Tibial nerve (tissue), 4 donors: ENCODE measurements at regions not wholly inside any gene's neighbourhood (a gene's known extent, or its start where the extent isn't known, plus 50 kb on each side); places are given as distances from the start of the nearest gene placed in this dataset.

Experiments used
- EP300 ChIP-seq, 2 donors: sonication (generic); formaldehyde crosslinking; IDR thresholded peaks; one replicate each; pipeline ENCODE4 v1.6.1; 2017; ENCODE audit warnings: antibody characterized with exemption in 2 of 2, mild to moderate bottlenecking in 1 of 2
- POLR2A ChIP-seq, 2 donors: fragments of 450-650 bp; IDR thresholded peaks; one replicate each; pipeline ENCODE4 v1.6.1; 2017; ENCODE audit warnings: antibody characterized with exemption in 2 of 2, mild to moderate bottlenecking in 2 of 2, moderate library complexity in 2 of 2
- TF ChIP-seq, protein P1 (sequence below), 5 experiments: fragments of 200-600 bp in 3 of 5; fragments of 450-650 bp in 2 of 5; sonication (generic) in 3 of 5; IDR thresholded peaks; one replicate each; pipeline ENCODE4 v1.5.1; 2016 to 2019; ENCODE audit warnings: antibody characterized with exemption in 5 of 5, mild to moderate bottlenecking in 3 of 5, moderate library complexity in 2 of 5

DNA sequence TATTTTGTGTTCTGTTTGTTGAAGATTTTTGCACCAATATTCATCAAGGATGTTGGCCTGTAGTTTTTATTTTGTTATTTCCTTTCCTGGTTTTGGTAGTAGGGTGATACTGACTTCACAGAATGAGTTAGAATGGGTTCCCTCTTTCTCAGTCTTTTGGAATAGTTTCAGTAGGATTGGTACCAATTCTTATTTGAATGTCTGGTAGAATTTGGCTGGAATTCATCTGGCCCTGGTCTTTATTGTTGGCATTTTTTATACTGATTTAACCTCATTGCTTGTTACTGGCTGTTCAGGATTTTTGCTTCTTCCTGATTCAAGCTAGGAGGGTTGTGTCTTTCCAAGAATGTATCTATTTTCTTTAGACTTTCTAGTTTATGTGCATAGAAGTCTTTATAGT lies 263.7 kb downstream of the SOX11 start:
- TF ChIP-seq, protein P1, sequence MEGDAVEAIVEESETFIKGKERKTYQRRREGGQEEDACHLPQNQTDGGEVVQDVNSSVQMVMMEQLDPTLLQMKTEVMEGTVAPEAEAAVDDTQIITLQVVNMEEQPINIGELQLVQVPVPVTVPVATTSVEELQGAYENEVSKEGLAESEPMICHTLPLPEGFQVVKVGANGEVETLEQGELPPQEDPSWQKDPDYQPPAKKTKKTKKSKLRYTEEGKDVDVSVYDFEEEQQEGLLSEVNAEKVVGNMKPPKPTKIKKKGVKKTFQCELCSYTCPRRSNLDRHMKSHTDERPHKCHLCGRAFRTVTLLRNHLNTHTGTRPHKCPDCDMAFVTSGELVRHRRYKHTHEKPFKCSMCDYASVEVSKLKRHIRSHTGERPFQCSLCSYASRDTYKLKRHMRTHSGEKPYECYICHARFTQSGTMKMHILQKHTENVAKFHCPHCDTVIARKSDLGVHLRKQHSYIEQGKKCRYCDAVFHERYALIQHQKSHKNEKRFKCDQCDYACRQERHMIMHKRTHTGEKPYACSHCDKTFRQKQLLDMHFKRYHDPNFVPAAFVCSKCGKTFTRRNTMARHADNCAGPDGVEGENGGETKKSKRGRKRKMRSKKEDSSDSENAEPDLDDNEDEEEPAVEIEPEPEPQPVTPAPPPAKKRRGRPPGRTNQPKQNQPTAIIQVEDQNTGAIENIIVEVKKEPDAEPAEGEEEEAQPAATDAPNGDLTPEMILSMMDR (IDR thresholded peaks at IDR 0.05) = no peak
- TF ChIP-seq POLR2A (IDR thresholded peaks at IDR 0.05) = no peak
- no peak for TF ChIP-seq EP300 (IDR thresholded peaks at IDR 0.05)
